HG02884 (cell line): ENCODE measurements at regions not wholly inside any gene's neighbourhood (a gene's known extent, or its start where the extent isn't known, plus 50 kb on each side); places are given as distances from the start of the nearest gene placed in this dataset.
"Not testable (repeated sequence)": the region's sequence is repeated elsewhere in the genome, so short reads cannot be mapped to it uniquely, and the experiment has no call there.

Experiments used
- ATAC-seq: cut with Tn5 transposase; IDR thresholded peaks from one replicate; pipeline ENCODE4 v1.9.1; 2021; ENCODE audit warnings: mild to moderate bottlenecking, moderate library complexity; ENCODE audit not compliant: unreplicated experiment

- ATAC-seq, result not testable (repeated sequence)
Measured at GRCh38 chr2:156254637-156255067, 77.9 kb downstream of the NR4A2 start.

DNA sequence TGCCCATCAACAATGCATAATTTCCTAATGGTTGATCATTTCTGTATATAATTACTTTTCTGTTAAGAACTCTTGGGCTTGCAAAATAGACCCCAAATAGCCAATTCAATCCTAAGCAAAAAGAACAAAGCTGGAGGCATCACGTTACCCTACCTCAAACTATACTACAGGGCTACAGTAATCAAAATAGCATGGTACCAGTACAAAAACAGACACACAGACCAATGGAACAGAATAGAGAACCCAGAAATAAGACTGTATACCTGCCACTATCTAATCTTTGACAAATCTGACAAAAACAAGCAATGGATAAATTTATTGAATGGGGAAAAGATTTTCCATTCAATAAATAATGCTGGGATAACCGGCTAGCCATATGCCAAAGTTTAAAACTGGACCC lies 78.8 kb downstream of the NR4A2 start:
- no peak for ATAC-seq

DNA sequence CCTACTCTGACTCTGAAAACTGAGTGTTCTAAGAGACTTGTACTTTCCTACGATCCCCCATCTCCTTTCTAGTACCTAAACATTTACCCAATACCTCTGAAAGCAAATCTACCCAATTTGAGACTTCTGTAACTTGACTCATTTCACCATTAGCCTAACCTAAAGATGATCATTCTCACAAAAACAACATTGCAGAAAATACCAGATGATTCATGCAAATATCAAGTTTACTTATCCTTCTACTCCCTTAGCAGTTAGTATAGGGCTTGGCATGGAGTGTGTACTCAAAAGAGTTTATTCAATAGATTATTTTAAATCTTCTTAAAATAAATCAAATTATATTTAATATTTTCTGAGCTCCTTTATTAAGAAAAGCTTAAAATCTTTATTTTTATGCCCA lies 89.6 kb downstream of the NR4A2 start:
- no peak for ATAC-seq

- no peak for ATAC-seq
Measured at GRCh38 chr2:156237558-156237957, 95.0 kb downstream of the NR4A2 start.

DNA sequence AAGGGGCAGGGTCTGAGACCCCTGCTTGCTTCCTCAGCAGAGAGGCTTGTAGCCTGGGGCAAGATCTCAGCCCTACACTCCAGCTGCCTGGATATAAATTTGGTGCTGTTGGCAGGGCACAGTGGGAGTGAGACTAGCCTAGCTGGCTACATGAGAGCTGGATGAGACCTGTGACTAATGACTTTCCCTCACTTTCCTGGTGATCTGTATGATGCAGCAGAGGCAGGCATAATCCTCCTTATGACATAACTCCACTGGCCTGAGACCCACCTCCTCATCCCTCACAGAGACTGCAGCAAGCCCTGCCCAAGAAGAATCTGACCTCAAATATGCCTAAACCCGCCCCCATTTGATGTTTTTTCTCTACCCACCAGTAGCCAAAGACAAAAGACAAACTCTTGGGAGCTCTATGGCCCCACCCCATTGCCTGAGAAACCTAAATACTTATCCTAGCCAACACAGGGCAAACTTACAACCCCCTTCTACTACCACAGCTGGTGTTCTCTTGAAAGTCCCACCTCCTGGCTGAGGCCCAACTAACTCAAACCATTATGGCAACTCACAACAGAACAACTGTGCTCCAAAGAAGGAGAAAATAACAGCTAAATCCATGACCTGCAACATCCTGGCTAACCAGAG lies 102.7 kb downstream of the NR4A2 start:
- ATAC-seq, result no peak

- ATAC-seq, result not testable (repeated sequence)
Measured at GRCh38 chr2:156223328-156223727, 109.2 kb downstream of the NR4A2 start.

- no peak for ATAC-seq
Measured at GRCh38 chr2:156221703-156222102, 110.8 kb downstream of the NR4A2 start.

DNA sequence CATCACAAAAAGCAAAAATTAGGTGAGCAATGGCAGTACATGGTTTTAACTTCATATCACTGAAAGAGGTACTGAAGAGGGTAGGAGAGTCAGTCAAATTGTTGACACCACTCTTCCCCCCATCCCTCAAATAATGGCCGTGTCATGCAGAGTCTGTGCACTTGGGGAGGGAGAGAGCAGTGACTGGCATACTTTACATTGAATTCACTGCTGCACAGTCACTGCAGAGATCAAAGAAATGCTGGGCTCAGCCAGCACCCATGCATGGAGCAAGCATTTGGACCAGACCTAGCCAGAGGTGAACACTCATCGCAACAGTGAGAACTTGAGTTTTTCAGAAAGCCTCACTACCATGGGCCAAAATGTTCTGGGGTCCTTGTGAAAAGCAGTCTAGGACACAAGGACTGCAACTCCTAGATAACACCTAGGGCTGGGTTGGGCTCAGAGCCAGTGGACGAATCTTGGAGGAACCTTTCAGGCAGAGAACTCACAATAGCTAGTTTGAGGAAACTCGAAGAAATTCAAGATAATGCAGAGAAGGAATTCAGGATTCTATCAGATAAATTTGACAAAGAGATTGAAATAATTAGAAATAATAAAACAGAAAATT lies 112.9 kb downstream of the NR4A2 start:
- no peak for ATAC-seq

- no peak for ATAC-seq
Measured at GRCh38 chr2:156215656-156216055, 116.9 kb downstream of the NR4A2 start.

- ATAC-seq, result no peak
Measured at GRCh38 chr2:156211318-156211717, 121.2 kb downstream of the NR4A2 start.

- ATAC-seq, result no peak
Measured at GRCh38 chr2:156206355-156206754, 126.2 kb downstream of the NR4A2 start.

GRCh38 chr2:156199588-156199987 lies 132.9 kb downstream of the NR4A2 start:
- ATAC-seq, result no peak

DNA sequence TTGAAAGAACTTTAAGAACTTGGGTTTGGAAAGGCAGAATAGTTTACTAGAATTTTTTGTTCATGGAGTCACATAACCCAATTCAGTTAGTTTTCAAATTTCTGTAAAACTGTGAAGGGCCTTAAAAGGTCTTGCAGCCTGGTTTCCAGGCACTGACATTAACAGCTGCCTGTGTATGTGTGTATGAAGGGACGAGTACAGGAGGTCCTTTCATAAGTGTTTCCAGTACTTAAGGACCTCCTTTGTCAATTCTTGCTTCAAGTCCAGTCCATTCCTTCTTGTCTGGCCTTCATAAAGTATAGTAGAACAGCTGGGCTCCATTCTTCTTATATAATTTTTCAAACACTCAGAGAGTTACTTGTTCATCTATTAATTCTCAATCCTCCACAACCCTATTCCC lies 136.5 kb downstream of the NR4A2 start:
- ATAC-seq, result no peak

DNA sequence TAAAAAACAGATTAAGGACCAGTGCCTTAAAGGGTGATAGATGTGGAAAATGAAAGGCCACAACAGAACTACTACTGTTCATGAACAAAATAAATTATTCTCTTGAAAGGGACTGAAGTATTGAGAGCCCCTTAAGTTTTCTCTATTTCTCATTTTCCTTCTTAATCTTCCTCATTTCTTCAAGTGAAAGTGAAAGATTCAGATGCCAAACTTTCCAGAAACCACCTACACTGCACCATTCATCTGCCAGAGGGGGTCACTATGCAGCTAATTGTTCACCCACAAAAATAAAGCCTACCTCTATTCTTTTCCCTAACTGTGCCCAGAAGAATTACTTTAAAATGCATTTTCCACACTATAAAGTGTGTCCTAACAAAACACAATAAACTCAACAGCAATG lies 140.1 kb downstream of the NR4A2 start:
- no peak for ATAC-seq

GRCh38 chr2:156191527-156191926 lies 141.0 kb downstream of the NR4A2 start:
- ATAC-seq, result no peak

DNA sequence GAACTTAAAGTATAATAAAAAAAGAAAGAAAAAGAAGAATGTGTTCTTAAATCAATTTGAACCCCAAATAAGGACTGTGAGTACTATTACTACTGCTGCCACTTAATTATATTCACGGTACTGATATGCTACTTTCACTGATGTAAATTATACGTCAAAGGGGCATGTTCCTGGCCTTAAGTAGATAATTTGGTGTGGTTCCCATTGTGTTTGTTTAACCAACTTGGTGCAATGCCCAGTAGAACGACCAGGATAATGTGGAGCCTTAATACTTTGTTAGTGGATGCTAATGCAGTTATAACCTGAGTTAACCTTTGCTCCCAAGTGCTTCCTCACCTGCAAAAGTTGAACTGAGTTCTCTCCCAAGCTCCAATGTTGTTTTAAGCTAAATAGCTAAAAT lies 142.0 kb downstream of the NR4A2 start:
- no peak for ATAC-seq

DNA sequence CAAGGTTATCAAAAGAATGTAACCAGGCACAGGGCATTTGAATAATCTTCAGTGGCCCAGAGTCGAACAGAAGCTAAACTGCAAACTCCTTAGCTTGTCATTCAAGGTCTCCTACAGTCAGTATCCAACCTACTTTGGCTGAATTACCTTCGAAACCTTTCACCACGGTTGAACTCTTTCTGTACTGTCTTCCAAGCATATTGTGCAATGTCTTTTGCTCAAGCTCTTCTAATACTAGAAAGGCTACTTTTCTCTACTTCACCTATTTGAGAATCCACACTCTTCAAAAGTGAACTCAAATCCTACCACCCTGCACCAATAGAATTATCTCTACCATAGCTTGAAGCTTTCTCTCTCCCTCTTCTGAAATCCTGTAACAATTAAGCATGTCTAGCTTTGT lies 142.9 kb downstream of the NR4A2 start:
- ATAC-seq, result no peak

DNA sequence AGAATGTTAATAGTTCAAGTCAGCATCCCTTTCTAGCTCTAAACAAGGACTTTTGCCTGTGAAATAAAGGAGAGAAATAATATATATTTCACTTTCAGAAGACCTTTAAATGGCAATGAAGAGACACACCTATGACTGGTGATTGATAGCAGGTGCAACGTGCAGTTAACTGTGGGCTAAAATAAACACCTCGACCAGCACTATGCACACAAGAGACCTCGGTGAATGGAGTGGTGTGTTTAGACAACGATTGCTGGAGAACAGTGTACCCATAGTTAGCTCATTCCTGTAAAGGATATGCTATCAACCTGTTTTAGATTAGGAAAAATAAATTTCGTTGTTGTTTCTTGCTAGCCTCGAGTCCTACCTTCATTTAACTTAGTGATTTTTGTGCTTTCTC lies 143.4 kb downstream of the NR4A2 start:
- ATAC-seq, result no peak

- no peak for ATAC-seq
Measured at GRCh38 chr2:156182132-156182531, 150.4 kb downstream of the NR4A2 start.

GRCh38 chr2:156181208-156181607 lies 151.3 kb downstream of the NR4A2 start:
- ATAC-seq, result no peak

DNA sequence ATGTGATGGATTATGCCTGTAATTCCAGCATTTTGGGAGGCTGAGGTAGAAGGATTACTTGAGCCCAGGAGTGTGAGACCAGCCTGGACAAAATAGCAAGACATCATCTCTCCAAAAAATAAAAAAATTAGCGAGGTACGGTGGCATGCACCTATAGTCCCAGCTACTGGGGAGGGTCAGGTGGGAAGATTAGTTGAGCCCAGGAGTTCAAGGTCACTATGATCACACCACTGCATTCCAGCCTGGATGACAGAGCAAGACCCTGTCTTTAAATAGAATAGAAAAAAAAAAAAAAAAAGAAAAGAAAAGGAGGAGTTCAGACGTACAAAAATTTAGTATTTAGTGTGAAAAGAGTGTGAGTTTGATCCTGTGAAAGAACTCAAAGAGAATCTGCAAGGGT lies 154.9 kb downstream of the NR4A2 start:
- ATAC-seq, result no peak

GRCh38 chr2:156175946-156176345 lies 156.6 kb downstream of the NR4A2 start:
- ATAC-seq, result no peak

DNA sequence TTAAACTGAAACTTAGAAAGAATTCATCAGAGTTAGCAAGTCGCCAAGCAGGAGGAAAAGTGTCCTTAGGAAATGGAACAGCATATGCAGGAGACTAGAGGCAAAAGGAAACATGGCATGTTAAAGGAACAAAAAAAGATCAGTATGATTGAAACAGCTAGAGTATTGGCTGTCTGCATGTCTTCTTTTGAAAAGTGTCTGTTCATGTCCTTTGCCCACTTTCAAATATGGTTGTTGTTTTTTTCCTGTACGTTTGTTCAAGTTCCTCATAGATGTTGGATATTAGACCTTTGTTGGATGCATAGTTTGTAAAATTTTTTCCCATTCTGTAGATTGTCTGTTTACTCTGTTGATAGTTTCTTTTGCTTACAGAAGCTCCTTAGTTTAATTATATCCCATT lies 161.6 kb downstream of the NR4A2 start:
- no peak for ATAC-seq
